HG03342 (cell line): ENCODE measurements at regions not wholly inside any gene's neighbourhood (a gene's known extent, or its start where the extent isn't known, plus 50 kb on each side); places are given as distances from the start of the nearest gene placed in this dataset.

Experiments used
- ATAC-seq: cut with Tn5 transposase; IDR thresholded peaks from one replicate; pipeline ENCODE4 v1.9.1; 2021; ENCODE audit warnings: mild to moderate bottlenecking, moderate library complexity; ENCODE audit not compliant: unreplicated experiment

DNA sequence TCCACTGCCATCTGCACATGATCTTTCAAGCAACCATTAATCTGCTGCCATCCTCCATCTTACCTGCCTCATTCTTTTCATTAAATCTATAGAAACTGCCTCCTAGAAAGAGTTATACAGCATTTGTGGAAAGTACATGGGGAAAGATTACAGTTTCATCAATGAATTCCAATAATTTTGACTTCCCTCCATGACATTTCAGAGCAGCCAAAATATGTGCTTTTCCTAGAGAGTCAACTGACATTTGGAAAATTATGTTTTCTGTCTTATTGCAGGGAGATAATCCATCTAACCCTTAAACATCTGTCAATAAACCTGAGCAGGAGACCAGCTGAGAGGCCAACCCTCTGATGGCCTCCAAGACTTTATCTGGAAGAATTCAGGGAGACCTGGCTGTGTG, 147.0 kb upstream of the CDH5 start:
- no peak for ATAC-seq

DNA sequence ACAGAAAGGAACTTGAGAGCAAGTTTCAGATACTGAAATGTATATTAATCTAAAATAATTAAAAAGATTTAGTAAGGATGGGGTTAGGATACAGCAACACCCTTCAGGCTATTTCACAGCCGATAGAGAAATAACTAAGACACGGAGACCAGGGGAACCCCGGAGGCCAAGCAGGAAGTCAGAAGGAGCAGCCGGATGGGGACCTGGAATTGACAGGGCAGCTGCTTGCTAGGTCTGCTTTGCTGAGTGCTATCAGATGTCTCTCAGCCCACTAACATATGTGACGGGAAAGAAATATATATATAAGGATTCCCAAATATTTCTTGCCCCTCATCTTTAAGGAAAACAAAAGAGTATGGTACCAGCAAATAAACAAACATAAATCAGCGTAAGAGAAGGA, 154.1 kb upstream of the CDH5 start:
- ATAC-seq = no peak

- no peak for ATAC-seq
Measured at GRCh38 chr16:66211651-66212050, 154.8 kb upstream of the CDH5 start.

DNA sequence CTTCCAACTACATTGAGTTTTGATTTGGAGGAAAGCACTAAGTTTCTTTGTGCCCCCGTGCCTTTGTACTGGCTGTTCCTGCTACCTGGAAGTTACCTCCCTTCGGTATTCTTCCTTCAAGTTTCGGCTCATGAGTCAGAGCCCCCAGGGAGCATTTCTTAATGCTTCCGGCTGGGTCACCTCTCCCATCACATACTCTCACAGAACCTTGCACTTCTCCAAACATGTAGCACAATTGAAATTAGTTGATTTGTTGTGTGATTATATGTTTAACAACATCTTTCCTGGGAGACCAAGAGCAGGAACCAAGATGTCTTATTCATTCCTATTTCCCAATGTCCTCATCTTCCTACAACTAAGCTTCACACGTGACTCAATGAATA, 158.6 kb upstream of the CDH5 start:
- no peak for ATAC-seq

- no peak for ATAC-seq
Measured at GRCh38 chr16:66207139-66207882, 159.2 kb upstream of the CDH5 start.

GRCh38 chr16:66206363-66206762, 160.1 kb upstream of the CDH5 start:
- no peak for ATAC-seq

GRCh38 chr16:66205287-66206231, 160.9 kb upstream of the CDH5 start:
- ATAC-seq = no peak

DNA sequence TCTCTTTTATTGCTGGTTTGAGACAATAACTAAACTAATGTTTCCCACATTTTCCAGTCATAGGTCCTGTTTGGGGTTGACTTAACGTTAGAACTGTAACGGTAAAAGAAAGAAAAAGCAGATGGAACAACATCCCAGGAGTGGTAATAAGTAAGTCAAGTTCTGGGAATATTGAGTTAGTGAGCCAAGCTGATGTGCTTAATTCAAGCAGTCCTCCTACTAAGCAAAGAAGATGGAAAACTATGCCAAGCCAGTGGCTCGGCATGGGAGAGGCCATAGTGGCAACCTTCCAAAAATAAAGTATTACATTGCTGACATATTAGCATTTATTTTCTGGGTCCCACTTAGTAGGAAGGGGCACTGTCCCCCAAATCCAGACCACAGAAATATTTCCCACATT, 161.7 kb upstream of the CDH5 start:
- no peak for ATAC-seq

GRCh38 chr16:66203476-66203875, 163.0 kb upstream of the CDH5 start:
- no peak for ATAC-seq

GRCh38 chr16:66199189-66199588, 167.3 kb upstream of the CDH5 start:
- no peak for ATAC-seq

DNA sequence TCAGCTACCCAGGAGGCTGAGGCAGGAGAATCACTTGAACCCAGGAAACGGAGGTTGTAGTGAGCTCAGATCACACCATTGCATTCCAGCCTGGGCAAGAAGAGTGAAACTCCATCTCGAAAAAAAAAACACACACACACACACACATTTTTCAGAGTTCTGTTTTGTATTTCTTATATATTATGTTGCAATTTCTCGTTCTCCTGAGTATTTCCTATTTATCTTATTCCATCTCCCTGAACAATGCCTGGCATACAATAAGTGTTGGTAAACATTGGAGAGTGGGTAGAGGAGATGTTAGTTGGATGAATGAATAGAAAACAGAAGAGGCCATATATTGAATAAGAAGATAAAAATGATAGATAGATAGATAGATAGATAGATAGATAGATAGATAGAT, 167.8 kb upstream of the CDH5 start:
- no peak for ATAC-seq

GRCh38 chr16:66197668-66198278, 168.7 kb upstream of the CDH5 start:
- ATAC-seq = no peak

DNA sequence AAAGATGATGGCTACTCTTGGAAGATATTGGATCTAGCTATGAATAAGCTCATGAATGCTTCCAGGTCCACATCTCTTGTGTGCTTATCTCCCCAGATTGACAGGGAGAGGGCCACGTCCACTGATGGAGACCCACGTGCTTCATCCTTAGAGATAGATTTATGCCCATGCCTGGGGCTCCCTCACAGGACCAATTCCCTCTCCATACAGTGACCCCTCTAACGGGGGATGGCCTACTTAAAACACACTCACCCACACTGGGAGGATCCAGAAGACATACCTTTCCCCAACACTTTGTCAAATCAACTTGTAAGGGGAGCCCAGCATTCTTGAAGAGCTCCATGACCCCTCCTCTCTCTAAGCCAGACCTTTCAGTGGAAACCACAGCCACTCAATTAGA, 169.7 kb upstream of the CDH5 start:
- ATAC-seq = no peak

GRCh38 chr16:66194866-66195265, 171.6 kb upstream of the CDH5 start:
- no peak for ATAC-seq

DNA sequence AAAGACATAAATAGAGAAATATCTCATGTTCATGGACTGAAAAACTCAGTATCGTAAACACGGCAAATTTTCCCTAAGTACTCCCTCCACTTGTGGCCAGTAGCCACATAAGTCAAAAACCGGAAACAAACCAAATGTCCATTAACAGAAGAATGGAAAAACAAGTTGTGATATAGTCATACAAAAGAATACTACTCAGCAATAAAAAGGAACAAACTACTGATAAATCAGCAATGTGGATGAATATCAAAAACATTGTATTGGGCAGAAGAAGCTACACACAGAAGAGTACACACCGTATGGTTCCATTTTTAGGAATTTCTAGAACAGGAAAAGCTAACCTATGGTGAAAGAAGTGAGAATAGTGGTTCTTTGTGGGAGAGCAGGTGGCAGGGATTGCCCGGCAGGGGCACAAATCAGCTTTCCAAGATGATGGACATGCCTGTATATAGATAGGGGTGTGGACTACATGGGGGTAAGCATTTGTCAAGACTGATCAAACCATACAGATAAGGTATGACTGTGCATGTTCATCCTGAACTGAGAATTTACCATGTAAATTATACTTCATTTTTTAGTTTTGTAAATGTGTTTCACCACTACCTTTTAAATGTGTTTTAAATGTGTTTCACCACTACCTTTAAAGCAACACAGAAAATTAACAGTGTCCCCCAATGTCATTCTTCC, 172.8 kb upstream of the CDH5 start:
- no peak for ATAC-seq

DNA sequence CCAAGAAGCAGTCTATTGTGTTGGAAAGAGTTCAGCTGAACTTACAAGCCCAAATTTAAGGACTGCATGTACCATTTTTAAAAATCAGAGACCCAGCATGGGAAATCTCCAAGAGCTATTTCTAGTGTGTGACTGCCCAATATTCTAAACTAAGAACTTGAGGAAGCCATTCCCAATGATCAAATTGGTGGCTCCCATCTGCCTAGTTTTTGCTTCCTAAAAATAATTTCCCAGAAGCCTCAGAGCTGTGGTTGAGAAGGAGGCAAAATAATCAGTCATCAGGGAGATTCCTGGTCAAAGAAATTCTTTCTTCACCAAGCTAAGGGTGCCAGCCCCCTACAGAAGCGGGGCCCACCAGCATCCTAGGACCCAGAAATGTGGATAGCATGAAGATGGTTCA, 176.1 kb upstream of the CDH5 start:
- ATAC-seq = no peak

DNA sequence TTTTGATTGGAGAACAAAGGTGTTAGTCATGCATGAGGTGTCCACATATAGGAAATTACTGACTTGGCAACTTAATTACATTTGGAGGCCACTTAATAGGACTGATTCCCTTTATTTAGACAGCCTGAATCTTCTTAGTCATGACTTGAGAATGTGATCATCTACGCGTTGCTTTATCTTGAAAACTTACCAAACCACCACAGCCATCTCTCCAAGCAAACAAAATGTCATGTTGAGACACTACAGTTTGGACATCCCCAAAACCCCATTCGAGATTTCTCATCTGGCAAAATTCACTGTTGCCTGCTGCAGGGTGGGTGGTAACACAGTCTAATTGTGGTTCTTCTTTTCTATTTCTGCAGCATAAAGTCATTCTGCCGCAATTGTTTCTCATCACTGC, 176.5 kb upstream of the CDH5 start:
- ATAC-seq = no peak

DNA sequence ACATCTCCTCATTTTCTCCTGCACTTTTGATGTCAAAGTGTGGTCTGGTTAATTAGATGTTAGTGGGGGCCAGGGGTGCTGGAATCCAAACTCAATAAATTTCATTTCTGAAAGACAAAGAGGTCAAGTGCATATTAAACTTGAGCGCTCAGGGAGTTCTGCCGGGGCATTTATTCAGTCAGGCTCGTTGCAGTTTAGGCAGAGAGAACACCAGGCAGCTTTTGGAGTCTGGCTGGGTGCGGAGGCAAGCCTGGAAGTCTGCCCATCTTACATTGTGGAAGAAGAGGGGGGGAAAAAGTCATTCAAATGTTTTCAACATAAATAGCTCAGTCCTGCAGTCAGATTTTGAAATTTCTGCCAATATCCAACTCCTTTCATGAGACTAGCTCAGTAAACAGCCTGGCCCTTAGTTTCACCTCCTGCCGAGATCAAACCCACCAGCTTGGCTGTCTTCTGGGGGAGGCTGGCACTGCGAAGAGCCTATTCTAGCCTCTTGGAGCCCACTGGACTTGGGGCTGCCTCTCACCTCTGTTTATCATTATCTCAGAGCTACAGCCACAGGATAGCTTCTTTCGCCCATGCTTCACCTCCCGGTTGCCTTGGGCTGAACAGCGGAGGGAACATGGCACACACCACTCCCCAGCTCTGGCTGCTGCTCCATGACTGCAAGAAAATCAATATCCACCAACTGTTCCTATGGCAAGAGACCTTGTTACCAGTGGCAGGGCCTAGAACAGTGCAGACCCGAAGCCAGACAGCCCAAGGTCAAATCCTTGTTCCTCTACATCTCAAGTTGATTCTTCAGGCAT, 177.4 kb upstream of the CDH5 start:
- no peak for ATAC-seq

DNA sequence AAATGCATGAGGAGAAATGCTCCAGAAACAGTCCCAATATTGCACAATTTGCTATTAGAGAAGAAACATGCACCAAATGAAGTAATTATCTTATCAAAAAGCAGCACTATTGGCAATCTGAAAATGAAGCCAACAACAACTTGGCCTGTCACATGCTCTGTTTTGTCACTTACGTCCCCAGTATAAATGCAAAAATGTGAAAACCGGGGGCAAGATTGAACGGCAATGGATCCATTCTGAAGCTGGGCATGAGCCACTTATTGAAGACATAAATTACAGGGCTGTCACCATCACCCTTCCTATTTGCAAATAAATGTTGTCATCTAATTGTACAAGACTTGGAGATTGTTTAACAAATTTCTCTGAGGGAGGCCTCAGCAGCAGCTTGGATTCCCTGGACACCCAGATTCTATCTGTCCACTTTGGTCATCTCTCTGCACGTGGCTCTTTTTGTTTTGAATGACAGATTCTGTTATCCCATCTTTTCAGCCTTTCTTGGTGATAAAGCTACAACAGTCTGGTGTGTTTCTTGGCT, 180.2 kb upstream of the CDH5 start:
- ATAC-seq = no peak

GRCh38 chr16:66182592-66182991, 183.9 kb upstream of the CDH5 start:
- no peak for ATAC-seq
